Calu3 (cell line): ENCODE measurements at regions not wholly inside any gene's neighbourhood (a gene's known extent, or its start where the extent isn't known, plus 50 kb on each side); places are given as distances from the start of the nearest gene placed in this dataset.

Experiments used
- BruUV-seq: library from RNA; stranded (reverse); fragments of 400-500 nt; replicated peaks from 2 replicates; lab custom pipeline; 2021; lab: Mats Ljungman, UMichigan
- CTCF ChIA-PET: fragments of 300-600 bp; sonication (Branson Sonifier 250); formaldehyde crosslinking; loops from one replicate; lab custom pipeline; 2022; ENCODE audit warnings: antibody characterized with exemption; lab: Charles Lee
- DNase-seq: peaks from one replicate; pipeline ENCODE4 v3.0.0; 2022
- H3K27ac Mint-ChIP-seq: one replicate; pipeline ENCODE4 v1.8.0; 2022; ENCODE audit warnings: mixed read lengths; ENCODE audit not compliant: unreplicated experiment
- H3K27me3 Mint-ChIP-seq: one replicate; pipeline ENCODE4 v1.8.0; 2022; ENCODE audit warnings: mixed read lengths; ENCODE audit not compliant: unreplicated experiment
- H3K36me3 Mint-ChIP-seq: one replicate; pipeline ENCODE4 v1.8.0; 2022; ENCODE audit warnings: mild to moderate bottlenecking, moderate library complexity, mixed read lengths; ENCODE audit not compliant: insufficient read depth, unreplicated experiment
- H3K4me1 Mint-ChIP-seq: one replicate; pipeline ENCODE4 v1.8.0; 2022; ENCODE audit warnings: mild to moderate bottlenecking, low read depth, mixed read lengths; ENCODE audit not compliant: unreplicated experiment
- H3K4me3 Mint-ChIP-seq: one replicate; pipeline ENCODE4 v1.8.0; 2022; ENCODE audit warnings: mild to moderate bottlenecking, low read depth, moderate library complexity, mixed read lengths; ENCODE audit not compliant: unreplicated experiment
- H3K9me3 Mint-ChIP-seq: one replicate; pipeline ENCODE4 v1.8.0; 2022; ENCODE audit warnings: low read depth, mixed read lengths; ENCODE audit not compliant: unreplicated experiment
- intact Hi-C: fragments of 100-400 bp; cut with micrococcal nuclease; formaldehyde crosslinking; loops from one replicate; pipeline ENCODE4 v1.10.0; 2022; ENCODE audit not compliant: unreplicated experiment
- TF ChIP-seq, protein P1 (sequence below): fragments of 200-600 bp; IDR thresholded peaks from one replicate; pipeline ENCODE4 v1.8.0; 2022; ENCODE audit warnings: antibody characterized with exemption; ENCODE audit not compliant: unreplicated experiment

DNA sequence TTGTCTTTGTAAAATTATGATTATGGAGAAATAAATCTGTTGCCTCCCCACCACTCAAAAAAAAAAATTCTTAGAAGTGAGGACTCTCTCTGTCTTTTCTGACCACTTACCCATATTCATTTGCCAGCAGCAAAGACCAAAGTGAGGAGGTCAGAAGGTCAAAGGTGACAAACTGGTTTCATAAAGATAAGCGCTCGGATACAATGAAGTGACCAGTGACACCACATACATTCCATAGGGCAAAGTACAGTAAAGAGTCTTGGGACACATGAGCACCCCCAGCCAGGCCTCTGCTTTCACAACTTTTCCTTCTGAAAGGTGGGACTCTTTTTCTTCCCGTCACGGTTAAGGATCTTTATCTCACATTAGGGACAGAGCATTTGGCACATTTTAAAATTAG is 75.9 kb upstream of the TCF4 start:
- no TSS peak for BruUV-seq
- intact Hi-C loops = no loop called here
- H3K36me3 Mint-ChIP-seq = no peaks in the 10 kb centered on the region
- peaks cover 3% of the 10 kb centered on the region for H3K9me3 Mint-ChIP-seq
- H3K27me3 Mint-ChIP-seq = peaks cover 29% of the 10 kb centered on the region
- H3K4me1 Mint-ChIP-seq = no peaks in the 10 kb centered on the region
- CTCF ChIA-PET = no interaction called here
- no peak overlapping the region for H3K27ac Mint-ChIP-seq
- DNase-seq = no peak
- no peak overlapping the region for H3K4me3 Mint-ChIP-seq
- TF ChIP-seq, protein P1, sequence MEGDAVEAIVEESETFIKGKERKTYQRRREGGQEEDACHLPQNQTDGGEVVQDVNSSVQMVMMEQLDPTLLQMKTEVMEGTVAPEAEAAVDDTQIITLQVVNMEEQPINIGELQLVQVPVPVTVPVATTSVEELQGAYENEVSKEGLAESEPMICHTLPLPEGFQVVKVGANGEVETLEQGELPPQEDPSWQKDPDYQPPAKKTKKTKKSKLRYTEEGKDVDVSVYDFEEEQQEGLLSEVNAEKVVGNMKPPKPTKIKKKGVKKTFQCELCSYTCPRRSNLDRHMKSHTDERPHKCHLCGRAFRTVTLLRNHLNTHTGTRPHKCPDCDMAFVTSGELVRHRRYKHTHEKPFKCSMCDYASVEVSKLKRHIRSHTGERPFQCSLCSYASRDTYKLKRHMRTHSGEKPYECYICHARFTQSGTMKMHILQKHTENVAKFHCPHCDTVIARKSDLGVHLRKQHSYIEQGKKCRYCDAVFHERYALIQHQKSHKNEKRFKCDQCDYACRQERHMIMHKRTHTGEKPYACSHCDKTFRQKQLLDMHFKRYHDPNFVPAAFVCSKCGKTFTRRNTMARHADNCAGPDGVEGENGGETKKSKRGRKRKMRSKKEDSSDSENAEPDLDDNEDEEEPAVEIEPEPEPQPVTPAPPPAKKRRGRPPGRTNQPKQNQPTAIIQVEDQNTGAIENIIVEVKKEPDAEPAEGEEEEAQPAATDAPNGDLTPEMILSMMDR = no peak

DNA sequence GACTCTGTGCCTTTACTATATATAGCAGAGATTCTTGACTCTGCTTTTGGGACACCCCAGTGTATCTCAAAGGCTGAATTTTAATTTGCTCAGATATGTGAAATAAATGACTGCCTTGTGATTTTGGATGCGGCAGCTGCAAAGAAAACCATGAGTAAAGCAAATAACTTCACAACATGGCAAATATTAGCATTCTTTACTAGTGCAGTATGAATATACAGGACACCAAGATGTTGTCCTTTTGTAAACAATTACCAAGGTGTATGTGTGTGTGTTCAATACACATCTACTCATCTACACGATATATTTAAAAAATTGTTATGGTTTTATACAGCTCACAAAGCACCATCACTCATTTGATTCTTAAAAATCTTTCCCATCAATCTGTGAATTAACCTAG is 70.6 kb upstream of the TCF4 start:
- Mint-ChIP-seq H3K4me1 (no peaks in the 10 kb centered on the region), H3K27ac (no peak overlapping the region), H3K9me3 (peaks cover 2% of the 10 kb centered on the region), H3K36me3 (no peaks in the 10 kb centered on the region), H3K4me3 (no peak overlapping the region), H3K27me3 (peaks cover 34% of the 10 kb centered on the region)
- intact Hi-C loops = no loop called here
- TF ChIP-seq, protein P1 = no peak
- no TSS peak for BruUV-seq
- DNase-seq = no peak
- CTCF ChIA-PET = no interaction called here

DNA sequence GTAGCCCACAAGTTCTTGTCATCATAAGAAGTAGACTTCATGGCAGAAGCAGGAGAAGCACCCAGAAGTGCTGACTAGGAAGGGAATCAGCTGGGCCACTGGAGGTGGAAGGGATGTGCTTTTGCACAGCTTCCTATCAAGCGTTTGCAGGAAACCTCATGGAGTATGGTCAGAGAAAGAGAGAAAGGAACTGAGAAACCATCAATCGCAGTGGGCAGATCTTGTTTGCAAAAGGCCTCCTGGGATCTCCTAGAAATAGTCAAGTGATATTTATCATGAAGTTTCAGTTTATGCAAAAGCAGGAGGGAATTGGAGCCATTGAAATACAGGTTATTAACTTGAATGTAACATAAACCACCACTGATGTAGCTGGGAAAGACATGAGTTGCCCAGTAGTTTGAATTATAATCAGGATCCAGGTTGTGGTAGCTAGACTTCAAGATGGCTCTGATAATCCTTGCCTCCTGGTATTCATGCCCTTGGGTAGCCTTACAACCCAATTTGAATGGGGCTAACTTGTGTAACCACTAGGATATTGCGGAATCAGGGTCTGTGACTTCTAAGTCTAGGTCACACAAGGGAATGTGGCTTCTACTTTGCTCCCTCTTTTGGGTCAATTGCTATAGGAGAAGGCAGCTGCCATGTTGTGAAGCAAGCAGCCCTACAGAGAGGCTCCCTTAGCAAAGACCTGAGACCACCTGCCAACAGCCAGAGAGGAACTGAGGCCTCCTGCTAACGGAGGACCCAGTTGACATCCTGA is 69.8 kb upstream of the TCF4 start:
- no TSS peak for BruUV-seq
- Mint-ChIP-seq H3K27me3 (peaks cover 34% of the 10 kb centered on the region), H3K27ac (no peak overlapping the region), H3K36me3 (no peaks in the 10 kb centered on the region), H3K4me1 (no peaks in the 10 kb centered on the region), H3K4me3 (no peak overlapping the region), H3K9me3 (peaks cover 4% of the 10 kb centered on the region)
- TF ChIP-seq, protein P1 = no peak
- DNase-seq = no peak
- CTCF ChIA-PET = interaction anchor here (1.0 kb wide), 1 partner anchor 105 kb away, joined by 4 read pairs; no protein-coding TSS in a partner anchor
- intact Hi-C loops = no loop called here

DNA sequence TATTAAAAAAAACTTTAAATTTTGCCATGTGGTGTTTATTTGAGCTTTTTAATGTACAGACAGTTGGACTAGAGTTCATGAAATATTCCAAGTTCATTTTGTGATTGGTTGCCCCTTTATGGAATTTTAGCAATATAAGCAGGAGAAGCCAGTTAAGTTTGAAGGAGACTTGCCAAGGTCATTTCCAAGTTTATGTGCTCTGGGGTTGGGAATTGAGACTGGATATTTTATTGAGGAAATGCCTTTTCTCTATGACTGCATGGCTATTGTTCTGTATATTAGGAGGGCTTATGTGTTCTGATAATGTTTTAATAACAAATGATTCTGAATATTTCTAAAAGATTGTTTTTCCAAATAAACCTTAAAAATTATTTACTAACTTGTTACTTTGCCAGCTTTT is 67.0 kb upstream of the TCF4 start:
- Mint-ChIP-seq H3K4me1 (no peaks in the 10 kb centered on the region), H3K27ac (no peak overlapping the region), H3K36me3 (no peaks in the 10 kb centered on the region), H3K27me3 (peaks cover 15% of the 10 kb centered on the region), H3K4me3 (no peak overlapping the region), H3K9me3 (peaks cover 4% of the 10 kb centered on the region)
- CTCF ChIA-PET = no interaction called here
- no peak for DNase-seq
- TF ChIP-seq, protein P1 = no peak
- intact Hi-C loops = no loop called here
- BruUV-seq = no TSS peak
